Adrenal gland (tissue), 9 donors: ENCODE measurements at regions not wholly inside any gene's neighbourhood (a gene's known extent, or its start where the extent isn't known, plus 50 kb on each side); places are given as distances from the start of the nearest gene placed in this dataset.
A peak's percentile ranks its signal among the peaks of the same experiment; 100 is the strongest.

Experiments used
- DNase-seq, 7 donors: peaks; one replicate each; pipeline ENCODE4 v3.0.0-alpha.2; 2019 to 2020
- H3K27ac ChIP-seq, 5 donors: fragments of 200-600 bp; sonication (generic) in 4 of 5; 1 replicate in 3 of 5; 2 replicates in 2 of 5; pipeline versions ENCODE4 v1.5.1 to v1.8.0; 2016 to 2020; ENCODE audit warnings: mild to moderate bottlenecking in 1 of 5
- H3K27me3 ChIP-seq: fragments of 200-600 bp; 2 replicates; pipeline ENCODE4 v1.8.0; 2021
- H3K36me3 ChIP-seq, 2 donors: fragments of 200-600 bp; replicated peaks in 1 of 2; 1 replicate in 1 of 2; 2 replicates in 1 of 2; pipeline versions ENCODE4 v1.5.1 to v1.8.0; 2018 to 2022
- H3K4me1 ChIP-seq, 2 donors: fragments of 200-600 bp; replicated peaks in 1 of 2; 1 replicate in 1 of 2; 2 replicates in 1 of 2; pipeline versions ENCODE4 v1.5.1 to v1.8.0; 2018 to 2021
- H3K4me3 ChIP-seq, 4 donors: fragments of 200-600 bp; sonication (generic) in 3 of 4; one replicate each; pipeline ENCODE4 v1.5.1; 2016 to 2018
- H3K9me3 ChIP-seq, 3 donors: fragments of 200-600 bp; sonication (generic) in 1 of 3; replicated peaks in 1 of 3; 1 replicate in 2 of 3; 2 replicates in 1 of 3; pipeline versions ENCODE4 v1.5.1 to v1.8.0; 2016 to 2021
- CTCF ChIP-seq, 6 experiments: fragments of 450-650 bp in 4 of 6; fragments of 200-600 bp in 2 of 6; sonication (generic) in 1 of 6; IDR thresholded peaks; 1 replicate in 5 of 6; 2 replicates in 1 of 6; pipeline versions ENCODE4 v1.5.1 to v1.8.0; 2016 to 2021; ENCODE audit warnings: antibody characterized with exemption in 6 of 6, mild to moderate bottlenecking in 2 of 6, moderate library complexity in 1 of 6
- POLR2A ChIP-seq, 2 donors: fragments of 450-650 bp; IDR thresholded peaks; one replicate each; pipeline ENCODE4 v1.6.1; 2017; ENCODE audit warnings: antibody characterized with exemption in 2 of 2, mild to moderate bottlenecking in 2 of 2, moderate library complexity in 1 of 2
- WGBS, 4 donors: extraction: QIAGEN DNeasy Blood & Tissue Kit in 2 of 4; methylation state at CpG; one replicate each; pipeline versions ENCODE4 v1.1.5 to v1.1.7; 2013 to 2017; 5-methylcytosine and 5-hydroxymethylcytosine counted together
- intact Hi-C, 2 donors: fragments of 100-400 bp; cut with DNase I; formaldehyde crosslinking; loops; one replicate each; pipeline versions ENCODE4 v1.14.1 to v1.15.0; 2022 to 2023
- donor health status: healthy with polysubstance abuse.
- donor health status: Bipolar disorder and iron deficiency.
- donor health status: DM: yes; HTN: yes; CAD: no.
- donor health status: DM: no; HTN: no; CAD: no.
- donor health status: DM: no; HTN: no; CAD: no.

- no peak overlapping the region for H3K4me3 ChIP-seq
- no peaks in the 10 kb centered on the region for H3K36me3 ChIP-seq
- H3K9me3 ChIP-seq, result no peaks in the 10 kb centered on the region
- no peak for DNase-seq
- H3K27me3 ChIP-seq, result no peaks in the 10 kb centered on the region
- peaks cover 18 to 37% of the 10 kb centered on the region in 2 donors for H3K4me1 ChIP-seq
- intact Hi-C loops, result no loop called here
- H3K27ac ChIP-seq, result peak overlapping the region in 2 of 5 donors; percentile 18 to 56
- TF ChIP-seq CTCF (IDR thresholded peaks at IDR 0.05) (no peak), POLR2A (IDR thresholded peaks at IDR 0.05) (no peak)
- 70 to 84% (median 77%) methylated on average over 6 of the region's 6 CpGs for WGBS, 4 donors
Measured at GRCh38 chrX:13103188-13103913, 58.9 kb upstream of the FAM9C start.

- Histone ChIP-seq H3K4me3 (no peak overlapping the region), H3K36me3 (no peaks in the 10 kb centered on the region), H3K27me3 (no peaks in the 10 kb centered on the region), H3K27ac (peak overlapping the region in 3 of 5 donors; percentile 18 to 56 (median 46)), H3K4me1 (peaks cover 18 to 37% of the 10 kb centered on the region in 2 donors), H3K9me3 (no peaks in the 10 kb centered on the region)
- DNase-seq, result no peak
- intact Hi-C loops, result no loop called here
- TF ChIP-seq CTCF (IDR thresholded peaks at IDR 0.05), result no peak
- no peak for TF ChIP-seq POLR2A (IDR thresholded peaks at IDR 0.05)
Measured at GRCh38 chrX:13102636-13103035, 58.2 kb upstream of the FAM9C start.

GRCh38 chrX:13101441-13102139 is 57.2 kb upstream of the FAM9C start:
- intact Hi-C loops, result no loop called here
- peak in 1 of 2 donors; percentile 32 for TF ChIP-seq POLR2A (IDR thresholded peaks at IDR 0.05)
- no peak for TF ChIP-seq CTCF (IDR thresholded peaks at IDR 0.05)
- Histone ChIP-seq H3K9me3 (no peaks in the 10 kb centered on the region), H3K27me3 (no peaks in the 10 kb centered on the region), H3K27ac (peak overlapping the region in 2 of 5 donors; percentile 46 to 56), H3K4me1 (peaks cover 18 to 37% of the 10 kb centered on the region in 2 donors), H3K4me3 (no peak overlapping the region), H3K36me3 (no peaks in the 10 kb centered on the region)
- 14 to 45% (median 29%) methylated on average over 9 of the region's 9 CpGs for WGBS, 4 donors
- peak; percentile 59 to 83 (median 78) for DNase-seq

GRCh38 chrX:13099121-13099520 is 54.7 kb upstream of the FAM9C start:
- intact Hi-C loops, result no loop called here
- H3K27ac ChIP-seq, result peak overlapping the region in 2 of 5 donors; percentile 36 to 41

More at GRCh38 chrX:13099121-13099520, 54.7 kb upstream of the FAM9C start:
- no peak overlapping the region for H3K4me3 ChIP-seq
- no peaks in the 10 kb centered on the region for H3K9me3 ChIP-seq
- H3K36me3 ChIP-seq, result no peaks in the 10 kb centered on the region
- peaks cover 18 to 37% of the 10 kb centered on the region in 2 donors for H3K4me1 ChIP-seq
- no peak for DNase-seq
- H3K27me3 ChIP-seq, result no peaks in the 10 kb centered on the region
- TF ChIP-seq CTCF (IDR thresholded peaks at IDR 0.05), result no peak
- no peak for TF ChIP-seq POLR2A (IDR thresholded peaks at IDR 0.05)
